ENCODE measurements at regions not wholly inside any gene's neighbourhood (a gene's known extent, or its start where the extent isn't known, plus 50 kb on each side); places are given as distances from the start of the nearest gene placed in this dataset.

GRCh38 chr4:112861691-112862674 is 187.5 kb upstream of the ANK2 start:
- TF ChIP-seq CTCF (conservative IDR thresholded peaks at IDR 0.05) (no peak), ZFX (IDR thresholded peaks at IDR 0.05) (no peak)
